Activated T-helper 2 cell treated with anti-CD3 and anti-CD28 coated beads, Interferon-gamma antibody, Interleukin-2, Interleukin-4, amounts not matched to agents 10 μg/mL and 5 μg/mL and 100 μg/mL, durations not matched to agents 14 hours and 24 hours and 36 hours (primary cell): ENCODE measurements at regions not wholly inside any gene's neighbourhood (a gene's known extent, or its start where the extent isn't known, plus 50 kb on each side); places are given as distances from the start of the nearest gene placed in this dataset.

Experiments used
- DNase-seq: peaks from one replicate; pipeline ENCODE4 v3.0.0; 2021; ENCODE audit warnings: low spot score
- H3K27ac Mint-ChIP-seq: one replicate; pipeline ENCODE4 v1.8.0; 2021; ENCODE audit warnings: mixed read lengths
- H3K27me3 Mint-ChIP-seq: one replicate; pipeline ENCODE4 v1.8.0; 2021; ENCODE audit warnings: low read depth, mixed read lengths
- H3K36me3 Mint-ChIP-seq: one replicate; pipeline ENCODE4 v1.8.0; 2021; ENCODE audit warnings: low read depth, mixed read lengths
- H3K4me1 Mint-ChIP-seq: one replicate; pipeline ENCODE4 v1.8.0; 2021; ENCODE audit warnings: low read depth, mixed read lengths
- H3K4me3 Mint-ChIP-seq: one replicate; pipeline ENCODE4 v1.8.0; 2021; ENCODE audit warnings: low read depth, mild to moderate bottlenecking, moderate library complexity, mixed read lengths
- H3K9me3 Mint-ChIP-seq: one replicate; pipeline ENCODE4 v1.8.0; 2021; ENCODE audit warnings: mixed read lengths
- intact Hi-C: fragments of 100-400 bp; cut with micrococcal nuclease; formaldehyde crosslinking; loops from one replicate; pipeline ENCODE4 v1.15.1; 2023

- no peak for DNase-seq
- Mint-ChIP-seq H3K27ac (no peak overlapping the region), H3K9me3 (no peaks in the 10 kb centered on the region), H3K36me3 (no peaks in the 10 kb centered on the region), H3K4me3 (no peak overlapping the region), H3K27me3 (peaks cover 2% of the 10 kb centered on the region), H3K4me1 (peaks cover 14% of the 10 kb centered on the region)
- intact Hi-C loops = no loop called here
Observed at GRCh38 chr12:89948271-89949175, 239.9 kb upstream of the ATP2B1 start.

- Mint-ChIP-seq H3K4me3 (no peak overlapping the region), H3K27ac (no peak overlapping the region), H3K9me3 (no peaks in the 10 kb centered on the region), H3K27me3 (peaks cover 2% of the 10 kb centered on the region), H3K36me3 (no peaks in the 10 kb centered on the region), H3K4me1 (peaks cover 14% of the 10 kb centered on the region)
- intact Hi-C loops = no loop called here
- no peak for DNase-seq
Observed at GRCh38 chr12:89947437-89948270, 239.0 kb upstream of the ATP2B1 start.

GRCh38 chr12:89946518-89947135 lies 238.0 kb upstream of the ATP2B1 start:
- intact Hi-C loops = no loop called here
- H3K27ac Mint-ChIP-seq = no peak overlapping the region

GRCh38 chr12:89945123-89945522 lies 236.5 kb upstream of the ATP2B1 start:
- Mint-ChIP-seq H3K36me3 (no peaks in the 10 kb centered on the region), H3K9me3 (no peaks in the 10 kb centered on the region), H3K4me3 (no peak overlapping the region), H3K27ac (no peak overlapping the region), H3K27me3 (no peaks in the 10 kb centered on the region), H3K4me1 (peaks cover 11% of the 10 kb centered on the region)
- intact Hi-C loops = no loop called here
- no peak for DNase-seq

More at GRCh38 chr12:89946518-89947135, 238.0 kb upstream of the ATP2B1 start:
- peaks cover 2% of the 10 kb centered on the region for H3K27me3 Mint-ChIP-seq
- no peaks in the 10 kb centered on the region for H3K9me3 Mint-ChIP-seq
- H3K4me1 Mint-ChIP-seq = peaks cover 14% of the 10 kb centered on the region
- H3K36me3 Mint-ChIP-seq = no peaks in the 10 kb centered on the region
- H3K4me3 Mint-ChIP-seq = no peak overlapping the region
- DNase-seq = no peak

GRCh38 chr12:89943463-89943862 lies 234.8 kb upstream of the ATP2B1 start:
- Mint-ChIP-seq H3K36me3 (no peaks in the 10 kb centered on the region), H3K9me3 (no peaks in the 10 kb centered on the region), H3K4me3 (no peak overlapping the region), H3K27me3 (no peaks in the 10 kb centered on the region), H3K4me1 (peaks cover 5% of the 10 kb centered on the region), H3K27ac (no peak overlapping the region)
- intact Hi-C loops = no loop called here
- DNase-seq = no peak

- DNase-seq = no peak
- Mint-ChIP-seq H3K4me3 (no peak overlapping the region), H3K27ac (no peak overlapping the region), H3K4me1 (no peaks in the 10 kb centered on the region), H3K9me3 (no peaks in the 10 kb centered on the region), H3K36me3 (no peaks in the 10 kb centered on the region), H3K27me3 (no peaks in the 10 kb centered on the region)
- intact Hi-C loops = no loop called here
Observed at GRCh38 chr12:89941436-89941835, 232.8 kb upstream of the ATP2B1 start.

- H3K36me3 Mint-ChIP-seq = no peaks in the 10 kb centered on the region
- H3K9me3 Mint-ChIP-seq = no peaks in the 10 kb centered on the region
- no peak overlapping the region for H3K4me3 Mint-ChIP-seq
- no peak overlapping the region for H3K27ac Mint-ChIP-seq
- intact Hi-C loops = no loop called here
- H3K27me3 Mint-ChIP-seq = no peaks in the 10 kb centered on the region
- no peak for DNase-seq
- peaks cover 5% of the 10 kb centered on the region for H3K4me1 Mint-ChIP-seq
Observed at GRCh38 chr12:89939522-89940215, 231.0 kb upstream of the ATP2B1 start.

- intact Hi-C loops = no loop called here
Observed at GRCh38 chr12:89936631-89937030, 228.0 kb upstream of the ATP2B1 start.

GRCh38 chr12:89935850-89936249 lies 227.2 kb upstream of the ATP2B1 start:
- no peak for DNase-seq
- H3K27ac Mint-ChIP-seq = no peak overlapping the region
- intact Hi-C loops = no loop called here
- H3K27me3 Mint-ChIP-seq = no peaks in the 10 kb centered on the region
- H3K36me3 Mint-ChIP-seq = no peaks in the 10 kb centered on the region
- H3K4me1 Mint-ChIP-seq = peaks cover 12% of the 10 kb centered on the region
- no peaks in the 10 kb centered on the region for H3K9me3 Mint-ChIP-seq
- H3K4me3 Mint-ChIP-seq = no peak overlapping the region

More at GRCh38 chr12:89936631-89937030, 228.0 kb upstream of the ATP2B1 start:
- Mint-ChIP-seq H3K27me3 (no peaks in the 10 kb centered on the region), H3K9me3 (no peaks in the 10 kb centered on the region), H3K4me1 (peaks cover 12% of the 10 kb centered on the region), H3K4me3 (no peak overlapping the region), H3K36me3 (no peaks in the 10 kb centered on the region), H3K27ac (no peak overlapping the region)
- DNase-seq = no peak

GRCh38 chr12:89933911-89934310 lies 225.3 kb upstream of the ATP2B1 start:
- Mint-ChIP-seq H3K4me1 (peaks cover 12% of the 10 kb centered on the region), H3K27me3 (no peaks in the 10 kb centered on the region), H3K9me3 (no peaks in the 10 kb centered on the region), H3K36me3 (no peaks in the 10 kb centered on the region), H3K27ac (no peak overlapping the region), H3K4me3 (no peak overlapping the region)
- intact Hi-C loops = no loop called here
- DNase-seq = no peak

GRCh38 chr12:89932954-89933353 lies 224.3 kb upstream of the ATP2B1 start:
- Mint-ChIP-seq H3K27me3 (no peaks in the 10 kb centered on the region), H3K4me1 (peaks cover 12% of the 10 kb centered on the region), H3K4me3 (no peak overlapping the region), H3K27ac (no peak overlapping the region), H3K36me3 (no peaks in the 10 kb centered on the region), H3K9me3 (no peaks in the 10 kb centered on the region)
- DNase-seq = no peak
- intact Hi-C loops = no loop called here

- Mint-ChIP-seq H3K27ac (no peak overlapping the region), H3K4me1 (peaks cover 13% of the 10 kb centered on the region), H3K36me3 (no peaks in the 10 kb centered on the region), H3K9me3 (no peaks in the 10 kb centered on the region), H3K4me3 (no peak overlapping the region), H3K27me3 (no peaks in the 10 kb centered on the region)
- intact Hi-C loops = no loop called here
- DNase-seq = no peak
Observed at GRCh38 chr12:89928467-89928866, 219.8 kb upstream of the ATP2B1 start.
